ENCODE measurements at regions not wholly inside any gene's neighbourhood (a gene's known extent, or its start where the extent isn't known, plus 50 kb on each side); places are given as distances from the start of the nearest gene placed in this dataset.

DNA sequence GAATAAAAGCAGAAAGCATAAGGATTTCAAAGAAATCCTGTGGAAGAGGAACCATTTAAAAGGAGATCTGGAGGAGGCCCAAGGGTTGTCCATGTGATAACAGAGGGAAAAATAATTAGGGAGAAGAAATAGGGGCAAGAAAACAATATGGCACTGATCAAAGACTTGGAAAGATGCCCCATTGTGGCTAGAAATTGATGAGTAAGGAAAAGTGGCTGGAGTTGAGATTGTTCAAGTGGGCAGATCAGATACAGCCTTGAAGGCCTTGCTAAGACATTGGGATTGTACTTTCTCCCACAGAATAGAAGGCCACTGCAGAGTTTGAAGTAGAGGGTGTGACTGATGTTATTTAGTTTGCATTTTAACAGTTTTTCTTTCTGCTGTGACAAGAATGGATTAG, 213.3 kb downstream of the CBLN4 start:
- H3K4me1 ChIP-seq: no peaks in the 10 kb centered on the region
- no peak overlapping the region for H3K27ac ChIP-seq
- TF ChIP-seq Cebpa-rat (IDR thresholded peaks at IDR 0.05): no peak
- no peaks in the 10 kb centered on the region for H3K27me3 ChIP-seq
- H4K20me1 ChIP-seq: no peaks in the 10 kb centered on the region
- no peaks in the 10 kb centered on the region for H3K36me3 ChIP-seq
- H3K4me3 ChIP-seq: no peak overlapping the region
- no peak overlapping the region for H3K9ac ChIP-seq
- H3K9me3 ChIP-seq (replicated peaks in 1 of 11): 0 out of 22 replicates have a peak, but pooled peaks cover 0 to 5% (median 0%) of the 10 kb centered on the region in 11 experiments
- H3K4me2 ChIP-seq: no peak overlapping the region

DNA sequence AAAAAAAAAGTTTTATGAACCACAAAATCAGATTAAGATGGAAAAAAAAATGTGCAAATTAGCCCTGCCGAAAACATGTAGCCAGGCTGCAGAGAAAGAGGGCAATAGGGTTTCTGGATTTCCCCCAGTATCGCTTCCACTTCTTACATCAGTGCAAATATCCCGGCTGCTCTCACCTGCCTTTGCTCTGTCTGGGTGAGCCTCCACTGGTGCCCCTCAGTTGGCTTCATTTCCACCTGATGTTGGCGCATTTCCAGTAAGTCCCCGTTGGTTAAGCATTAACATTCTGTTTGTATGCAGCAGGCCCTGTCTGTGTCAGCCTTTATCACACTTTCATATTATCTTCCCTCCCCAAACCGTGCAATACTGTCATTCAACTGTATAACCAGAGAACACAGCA, 215.1 kb downstream of the CBLN4 start:
- Histone ChIP-seq H4K20me1 (no peaks in the 10 kb centered on the region), H3K27me3 (no peaks in the 10 kb centered on the region), H3K4me3 (no peak overlapping the region), H3K36me3 (no peaks in the 10 kb centered on the region), H3K4me2 (no peak overlapping the region), H3K9ac (no peak overlapping the region), H3K27ac (no peak overlapping the region), H3K4me1 (no peaks in the 10 kb centered on the region), H3K9me3 (replicated peaks in 1 of 11) (0 out of 22 replicates have a peak, but pooled peaks cover 0 to 5% (median 0%) of the 10 kb centered on the region in 11 experiments)
- no peak for TF ChIP-seq Cebpa-rat (IDR thresholded peaks at IDR 0.05)

DNA sequence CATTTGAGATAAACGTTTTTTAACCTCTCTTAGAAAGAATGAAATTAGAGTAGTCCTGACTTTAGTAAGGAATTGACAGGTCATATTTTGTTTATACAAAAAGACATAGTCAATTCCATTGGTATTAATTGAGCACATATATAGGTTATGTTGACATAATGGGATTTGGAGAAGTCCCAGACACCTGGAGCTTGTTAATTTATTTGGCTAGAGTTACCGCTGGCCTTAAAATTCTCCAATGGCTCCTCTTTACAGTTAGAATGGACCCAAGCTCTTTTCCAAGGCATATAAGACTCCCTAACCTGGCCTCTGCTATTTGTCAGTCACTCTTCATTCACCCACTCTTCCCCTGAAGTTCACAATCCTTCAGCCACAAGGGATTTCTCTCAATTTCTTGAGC, 221.3 kb downstream of the CBLN4 start:
- Histone ChIP-seq H3K27me3 (no peaks in the 10 kb centered on the region), H4K20me1 (no peaks in the 10 kb centered on the region), H3K9me3 (replicated peaks in 1 of 11) (no peaks in the 10 kb centered on the region), H3K4me2 (no peak overlapping the region), H3K27ac (no peak overlapping the region), H3K4me3 (no peak overlapping the region), H3K36me3 (no peaks in the 10 kb centered on the region), H3K9ac (no peak overlapping the region), H3K4me1 (no peaks in the 10 kb centered on the region)
- TF ChIP-seq Cebpa-rat (IDR thresholded peaks at IDR 0.05): no peak

DNA sequence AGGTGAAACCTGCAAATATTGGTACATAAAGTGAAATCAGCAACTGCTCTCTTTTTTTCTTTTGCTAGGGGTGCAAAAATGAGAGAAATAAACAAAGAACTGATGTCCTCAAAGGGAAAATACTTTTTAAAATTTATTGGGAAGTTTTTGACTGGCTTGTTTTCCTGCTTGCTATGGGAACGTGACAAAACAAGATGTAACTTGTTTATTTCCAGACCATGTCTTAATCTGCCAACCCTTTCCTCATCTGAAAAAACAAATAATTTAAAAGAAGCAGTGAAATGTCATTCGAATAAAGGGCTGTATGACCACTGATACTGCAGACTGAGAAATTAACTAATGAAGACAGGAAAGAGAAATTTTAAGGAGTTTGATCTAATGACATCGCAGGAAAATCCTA, 221.9 kb downstream of the CBLN4 start:
- Histone ChIP-seq H3K27me3 (no peaks in the 10 kb centered on the region), H3K27ac (no peak overlapping the region), H3K36me3 (no peaks in the 10 kb centered on the region), H3K4me3 (no peak overlapping the region), H3K9me3 (replicated peaks in 1 of 11) (no peaks in the 10 kb centered on the region), H4K20me1 (no peaks in the 10 kb centered on the region), H3K9ac (no peak overlapping the region), H3K4me1 (no peaks in the 10 kb centered on the region), H3K4me2 (no peak overlapping the region)
- no peak for TF ChIP-seq Cebpa-rat (IDR thresholded peaks at IDR 0.05)

- H3K9ac ChIP-seq: no peak overlapping the region
- H3K4me3 ChIP-seq: no peak overlapping the region
- no peaks in the 10 kb centered on the region for H3K4me1 ChIP-seq
- no peak for TF ChIP-seq Cebpa-rat (IDR thresholded peaks at IDR 0.05)
- no peaks in the 10 kb centered on the region for H3K36me3 ChIP-seq
- no peaks in the 10 kb centered on the region for H3K27me3 ChIP-seq
- no peaks in the 10 kb centered on the region for H3K9me3 ChIP-seq (replicated peaks in 1 of 11)
- H3K27ac ChIP-seq: no peak overlapping the region
- no peak overlapping the region for H3K4me2 ChIP-seq
- no peaks in the 10 kb centered on the region for H4K20me1 ChIP-seq
These were observed 222.4 kb downstream of the CBLN4 start for GRCh38 chr20:55782912-55783253.

DNA sequence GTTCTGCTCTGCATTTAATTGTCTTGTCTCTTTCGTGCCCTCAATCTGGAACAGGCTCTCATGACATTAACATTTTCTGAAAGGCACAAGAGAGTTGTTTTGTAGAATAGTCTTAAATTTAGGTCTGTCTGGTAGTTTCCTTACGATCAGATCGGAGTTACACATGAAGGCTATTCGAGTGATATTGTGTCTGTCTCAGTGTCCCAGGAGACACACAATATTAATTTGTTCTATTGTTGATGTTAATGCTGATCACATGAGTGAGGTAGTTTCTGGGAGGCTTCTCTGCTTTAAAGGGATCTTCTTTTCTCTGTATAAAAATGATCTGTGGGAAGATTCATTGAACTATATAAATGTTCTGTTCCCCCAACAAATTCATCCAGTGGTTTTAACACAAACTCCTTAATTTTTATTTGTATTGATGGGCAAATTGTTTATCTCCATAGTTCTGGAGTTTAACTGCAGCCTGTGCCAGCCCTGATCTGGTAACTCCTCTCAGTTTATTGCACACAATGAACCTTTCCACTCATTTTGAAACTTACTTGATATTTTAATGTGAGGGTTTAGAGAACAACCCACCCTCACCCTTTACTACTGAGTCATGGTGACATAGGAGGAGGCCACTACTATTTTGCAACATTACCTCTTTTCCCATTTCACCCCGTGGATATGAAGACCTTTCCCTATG, 223.0 kb downstream of the CBLN4 start:
- Histone ChIP-seq H4K20me1 (no peaks in the 10 kb centered on the region), H3K27me3 (no peaks in the 10 kb centered on the region), H3K4me3 (no peak overlapping the region), H3K27ac (no peak overlapping the region), H3K36me3 (no peaks in the 10 kb centered on the region), H3K9me3 (replicated peaks in 1 of 11) (no peaks in the 10 kb centered on the region), H3K4me2 (no peak overlapping the region), H3K9ac (no peak overlapping the region), H3K4me1 (no peaks in the 10 kb centered on the region)
- no peak for TF ChIP-seq Cebpa-rat (IDR thresholded peaks at IDR 0.05)

GRCh38 chr20:55778796-55779195, 226.5 kb downstream of the CBLN4 start:
- H3K27me3 ChIP-seq: no peaks in the 10 kb centered on the region
- no peak for TF ChIP-seq Cebpa-rat (IDR thresholded peaks at IDR 0.05)

GRCh38 chr20:55777641-55778040, 227.7 kb downstream of the CBLN4 start:
- Histone ChIP-seq H3K9me3 (replicated peaks in 1 of 11) (no peaks in the 10 kb centered on the region), H4K20me1 (no peaks in the 10 kb centered on the region), H3K4me2 (no peak overlapping the region), H3K36me3 (no peaks in the 10 kb centered on the region), H3K27me3 (no peaks in the 10 kb centered on the region), H3K27ac (no peak overlapping the region), H3K4me1 (no peaks in the 10 kb centered on the region), H3K9ac (no peak overlapping the region), H3K4me3 (no peak overlapping the region)
- TF ChIP-seq Cebpa-rat (IDR thresholded peaks at IDR 0.05): no peak

More at GRCh38 chr20:55778796-55779195, 226.5 kb downstream of the CBLN4 start:
- Histone ChIP-seq H3K9me3 (replicated peaks in 1 of 11) (no peaks in the 10 kb centered on the region), H3K36me3 (no peaks in the 10 kb centered on the region), H3K9ac (no peak overlapping the region), H3K4me3 (no peak overlapping the region), H3K27ac (no peak overlapping the region), H3K4me1 (no peaks in the 10 kb centered on the region), H3K4me2 (no peak overlapping the region), H4K20me1 (no peaks in the 10 kb centered on the region)

DNA sequence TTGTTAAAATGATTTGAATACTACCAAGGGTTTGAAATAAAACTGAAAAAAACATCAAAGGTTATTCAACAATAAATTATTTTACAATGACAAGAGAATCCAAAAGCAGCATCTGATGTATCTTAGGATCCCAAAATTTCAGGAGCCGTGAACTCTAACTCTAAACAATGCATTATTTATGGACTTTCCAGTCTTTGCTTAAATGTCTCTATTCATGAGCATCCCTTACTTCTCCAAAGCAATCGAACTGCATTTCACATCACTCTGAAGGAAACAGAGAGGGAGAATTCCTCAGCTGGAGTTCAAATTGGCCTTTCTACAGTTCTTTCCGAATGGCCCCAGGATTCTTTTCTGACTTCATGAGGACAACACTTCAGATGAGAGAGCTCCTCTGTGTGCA, 229.1 kb downstream of the CBLN4 start:
- no peaks in the 10 kb centered on the region for H3K9me3 ChIP-seq (replicated peaks in 1 of 11)
- no peak overlapping the region for H3K4me2 ChIP-seq
- TF ChIP-seq Cebpa-rat (IDR thresholded peaks at IDR 0.05): no peak
- H3K4me3 ChIP-seq: no peak overlapping the region
- no peaks in the 10 kb centered on the region for H4K20me1 ChIP-seq
- no peaks in the 10 kb centered on the region for H3K4me1 ChIP-seq
- no peaks in the 10 kb centered on the region for H3K36me3 ChIP-seq
- H3K9ac ChIP-seq: no peak overlapping the region
- H3K27me3 ChIP-seq: no peaks in the 10 kb centered on the region
- H3K27ac ChIP-seq: no peak overlapping the region

- H3K4me2 ChIP-seq: no peak overlapping the region
- no peaks in the 10 kb centered on the region for H3K27me3 ChIP-seq
- H3K9ac ChIP-seq: no peak overlapping the region
- H3K4me3 ChIP-seq: no peak overlapping the region
- H3K36me3 ChIP-seq: no peaks in the 10 kb centered on the region
- H4K20me1 ChIP-seq: no peaks in the 10 kb centered on the region
- no peaks in the 10 kb centered on the region for H3K9me3 ChIP-seq (replicated peaks in 1 of 11)
- no peaks in the 10 kb centered on the region for H3K4me1 ChIP-seq
- no peak for TF ChIP-seq Cebpa-rat (IDR thresholded peaks at IDR 0.05)
- H3K27ac ChIP-seq: no peak overlapping the region
These were observed 230.7 kb downstream of the CBLN4 start for GRCh38 chr20:55774628-55775027.

Data from BLaER1 treated with 17β-estradiol and CSF1 and Interleukin-3, amounts not matched to agents 10 nM and 100 nM (cell line).